ENCODE measurements at regions not wholly inside any gene's neighbourhood (a gene's known extent, or its start where the extent isn't known, plus 50 kb on each side); places are given as distances from the start of the nearest gene placed in this dataset.

DNA sequence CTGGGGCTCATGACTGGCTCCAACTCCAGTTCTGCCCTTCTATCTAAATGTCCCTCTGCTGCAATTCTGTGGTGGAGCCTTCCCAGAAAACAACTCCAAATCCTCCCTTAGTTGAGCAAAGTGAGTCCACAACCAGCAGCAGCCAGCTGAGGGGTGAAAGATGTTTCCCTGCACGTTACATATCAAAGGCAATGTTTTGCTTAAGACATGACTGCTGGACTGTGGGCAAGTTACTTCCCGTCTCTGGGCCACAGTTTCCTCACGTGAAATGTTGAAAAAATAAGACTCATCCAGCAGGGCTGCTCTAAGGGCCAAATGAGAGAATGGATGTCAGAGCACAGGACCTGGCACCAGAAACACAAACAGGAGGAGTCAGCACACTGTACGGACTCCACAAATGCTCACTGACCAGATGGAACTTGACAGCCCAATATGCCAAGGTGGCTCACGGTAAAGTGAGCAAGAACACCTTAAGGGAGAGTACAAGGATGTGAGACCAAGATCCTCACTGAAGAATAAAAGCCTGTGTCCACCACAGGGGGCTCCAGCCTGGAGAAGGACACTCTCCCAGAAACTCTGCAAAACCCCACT, 138.4 kb upstream of the ABCA1 start:
- Histone ChIP-seq H3K27ac (no peak overlapping the region), H3K9me3 (ENCODE audit: severe bottlenecking) (no peaks in the 10 kb centered on the region), H3K4me3 (ENCODE audit: low read depth, low read length) (no peak overlapping the region), H3K36me3 (no peaks in the 10 kb centered on the region), H3K27me3 (ENCODE audit: insufficient read depth, low read depth, severe bottlenecking) (no peaks in the 10 kb centered on the region)
- TF ChIP-seq, protein P1, sequence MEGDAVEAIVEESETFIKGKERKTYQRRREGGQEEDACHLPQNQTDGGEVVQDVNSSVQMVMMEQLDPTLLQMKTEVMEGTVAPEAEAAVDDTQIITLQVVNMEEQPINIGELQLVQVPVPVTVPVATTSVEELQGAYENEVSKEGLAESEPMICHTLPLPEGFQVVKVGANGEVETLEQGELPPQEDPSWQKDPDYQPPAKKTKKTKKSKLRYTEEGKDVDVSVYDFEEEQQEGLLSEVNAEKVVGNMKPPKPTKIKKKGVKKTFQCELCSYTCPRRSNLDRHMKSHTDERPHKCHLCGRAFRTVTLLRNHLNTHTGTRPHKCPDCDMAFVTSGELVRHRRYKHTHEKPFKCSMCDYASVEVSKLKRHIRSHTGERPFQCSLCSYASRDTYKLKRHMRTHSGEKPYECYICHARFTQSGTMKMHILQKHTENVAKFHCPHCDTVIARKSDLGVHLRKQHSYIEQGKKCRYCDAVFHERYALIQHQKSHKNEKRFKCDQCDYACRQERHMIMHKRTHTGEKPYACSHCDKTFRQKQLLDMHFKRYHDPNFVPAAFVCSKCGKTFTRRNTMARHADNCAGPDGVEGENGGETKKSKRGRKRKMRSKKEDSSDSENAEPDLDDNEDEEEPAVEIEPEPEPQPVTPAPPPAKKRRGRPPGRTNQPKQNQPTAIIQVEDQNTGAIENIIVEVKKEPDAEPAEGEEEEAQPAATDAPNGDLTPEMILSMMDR (IDR thresholded peaks at IDR 0.05; ENCODE audit: low read depth, low read length) = peak; percentile 15; the same call in 1 of the 2 replicates
- no peak for DNase-seq

GRCh38 chr9:105067895-105068580, 140.1 kb upstream of the ABCA1 start:
- no peaks in the 10 kb centered on the region for H3K9me3 ChIP-seq (ENCODE audit: severe bottlenecking)
- no peaks in the 10 kb centered on the region for H3K36me3 ChIP-seq
- no peaks in the 10 kb centered on the region for H3K27me3 ChIP-seq (ENCODE audit: insufficient read depth, low read depth, severe bottlenecking)
- TF ChIP-seq, protein P1 (IDR thresholded peaks at IDR 0.05; ENCODE audit: low read depth, low read length) = no peak
- no peak overlapping the region for H3K27ac ChIP-seq
- no peak for DNase-seq
- no peak overlapping the region for H3K4me3 ChIP-seq (ENCODE audit: low read depth, low read length)

DNA sequence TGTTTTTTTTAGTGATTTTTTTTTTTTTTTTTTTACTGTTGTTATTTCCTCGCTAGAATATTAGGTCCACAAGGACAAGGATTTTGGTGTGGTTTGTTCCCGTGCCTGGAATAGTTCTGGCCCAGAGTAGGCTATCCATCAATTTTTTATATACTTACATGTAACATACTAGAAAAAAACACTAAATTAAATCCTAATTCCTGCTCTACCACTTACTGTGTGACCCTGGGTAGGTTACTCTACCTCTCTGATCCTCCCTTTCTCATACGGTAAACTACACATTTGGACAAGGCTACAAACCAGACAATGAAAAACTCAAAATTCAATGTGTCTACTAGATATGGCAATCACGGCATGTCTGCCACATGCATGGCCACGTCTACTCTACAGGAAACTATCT, 141.3 kb upstream of the ABCA1 start:
- H3K27ac ChIP-seq = no peak overlapping the region
- H3K36me3 ChIP-seq = no peaks in the 10 kb centered on the region
- TF ChIP-seq, protein P1 (IDR thresholded peaks at IDR 0.05; ENCODE audit: low read depth, low read length) = no peak
- H3K27me3 ChIP-seq (ENCODE audit: insufficient read depth, low read depth, severe bottlenecking) = no peaks in the 10 kb centered on the region
- H3K4me3 ChIP-seq (ENCODE audit: low read depth, low read length) = no peak overlapping the region
- DNase-seq = no peak
- no peaks in the 10 kb centered on the region for H3K9me3 ChIP-seq (ENCODE audit: severe bottlenecking)

GRCh38 chr9:105069696-105070095, 141.7 kb upstream of the ABCA1 start:
- no peak for DNase-seq

GRCh38 chr9:105070176-105070575, 142.2 kb upstream of the ABCA1 start:
- TF ChIP-seq, protein P1 (IDR thresholded peaks at IDR 0.05; ENCODE audit: low read depth, low read length) = no peak
- no peak overlapping the region for H3K27ac ChIP-seq
- H3K9me3 ChIP-seq (ENCODE audit: severe bottlenecking) = no peaks in the 10 kb centered on the region
- DNase-seq = no peak
- H3K4me3 ChIP-seq (ENCODE audit: low read depth, low read length) = no peak overlapping the region
- no peaks in the 10 kb centered on the region for H3K36me3 ChIP-seq
- H3K27me3 ChIP-seq (ENCODE audit: insufficient read depth, low read depth, severe bottlenecking) = no peaks in the 10 kb centered on the region

More at GRCh38 chr9:105069696-105070095, 141.7 kb upstream of the ABCA1 start:
- Histone ChIP-seq H3K27me3 (ENCODE audit: insufficient read depth, low read depth, severe bottlenecking) (no peaks in the 10 kb centered on the region), H3K36me3 (no peaks in the 10 kb centered on the region), H3K27ac (no peak overlapping the region), H3K4me3 (ENCODE audit: low read depth, low read length) (no peak overlapping the region), H3K9me3 (ENCODE audit: severe bottlenecking) (no peaks in the 10 kb centered on the region)
- TF ChIP-seq, protein P1 (IDR thresholded peaks at IDR 0.05; ENCODE audit: low read depth, low read length) = no peak
